PC-3 (cell line): ENCODE measurements at regions not wholly inside any gene's neighbourhood (a gene's known extent, or its start where the extent isn't known, plus 50 kb on each side); places are given as distances from the start of the nearest gene placed in this dataset.
"Not testable (repeated sequence)": the region's sequence is repeated elsewhere in the genome, so short reads cannot be mapped to it uniquely, and the experiment has no call there.

Source experiments
- ATAC-seq: fragments of 200-7000 bp; cut with Tn5 transposase; 2 replicates; pipeline ENCODE4 v1.9.1; 2020; ENCODE audit warnings: mild to moderate bottlenecking, moderate library complexity
- BruUV-seq: library from RNA; stranded (reverse); fragments of 400-500 nt; replicated peaks from 2 replicates; lab custom pipeline; 2021; lab: Mats Ljungman, UMichigan
- CTCF ChIA-PET: fragments of 300-600 bp; sonication (Branson Sonifier 250); formaldehyde crosslinking; loops from one replicate; lab custom pipeline; 2022; ENCODE audit warnings: antibody characterized with exemption; lab: Charles Lee
- POLR2A ChIA-PET: fragments of 300-600 bp; sonication (Branson Sonifier 250); formaldehyde crosslinking; loops from one replicate; lab custom pipeline; 2022; ENCODE audit warnings: antibody characterized with exemption; ENCODE audit not compliant: unreplicated experiment; lab: Charles Lee
- DNase-seq: peaks from one replicate; pipeline ENCODE4 v3.0.0-alpha.2; 2015
- H2AFZ ChIP-seq: fragments of 300-600 bp; sonication (generic); 2 replicates; pipeline ENCODE4 v1.6.0; 2016; ENCODE audit warnings: antibody characterized with exemption, low read length
- H3F3A ChIP-seq: fragments of 300-600 bp; sonication (generic); one replicate; pipeline ENCODE4 v1.6.0; 2017; ENCODE audit warnings: antibody characterized with exemption, low read length, control low read depth, mild to moderate bottlenecking; ENCODE audit not compliant: unreplicated experiment
- H3K27ac ChIP-seq: fragments of 300-600 bp; sonication (generic); 2 replicates; pipeline ENCODE4 v1.5.1; 2016; ENCODE audit warnings: mild to moderate bottlenecking, low read length
- H3K27me3 ChIP-seq: fragments of 300-600 bp; sonication (generic); 2 replicates; pipeline ENCODE4 v1.6.1; 2016; ENCODE audit warnings: low read length, mixed read lengths
- H3K36me3 ChIP-seq: fragments of 300-600 bp; sonication (generic); 2 replicates; pipeline ENCODE4 v1.6.1; 2016; ENCODE audit warnings: low read depth, mixed run types, low read length, mixed read lengths
- H3K4me1 ChIP-seq: fragments of 300-600 bp; sonication (generic); 2 replicates; pipeline ENCODE4 v1.5.1; 2016; ENCODE audit warnings: low read length; ENCODE audit not compliant: insufficient read depth
- H3K4me2 ChIP-seq: fragments of 300-600 bp; sonication (generic); 2 replicates; pipeline ENCODE4 v1.6.0; 2016; ENCODE audit warnings: low read length
- H3K4me3 ChIP-seq: fragments of 300-600 bp; sonication (generic); 2 replicates; pipeline ENCODE4 v1.5.1; 2016; ENCODE audit warnings: mild to moderate bottlenecking, low read length, mixed read lengths
- H3K79me2 ChIP-seq: fragments of 300-600 bp; sonication (generic); 2 replicates; pipeline ENCODE4 v1.6.1; 2017; ENCODE audit warnings: low read length, mixed read lengths
- H3K9ac ChIP-seq: fragments of 300-600 bp; sonication (generic); 2 replicates; pipeline ENCODE4 v1.6.0; 2016; ENCODE audit warnings: mild to moderate bottlenecking, low read length
- H3K9me2 ChIP-seq: fragments of 300-600 bp; sonication (generic); replicated peaks from 2 replicates; pipeline ENCODE4 v1.6.1; 2016; ENCODE audit warnings: mixed run types, low read length, mixed read lengths
- H3K9me3 ChIP-seq: fragments of 300-600 bp; sonication (generic); 2 replicates; pipeline ENCODE4 v1.6.1; 2016; ENCODE audit warnings: low read length, mixed read lengths
- H4K20me1 ChIP-seq: fragments of 300-600 bp; sonication (generic); 2 replicates; pipeline ENCODE4 v1.6.1; 2016; ENCODE audit warnings: low read length, mixed read lengths
- EZH2 ChIP-seq: fragments of 300-600 bp; sonication (generic); IDR thresholded peaks from one replicate; pipeline ENCODE4 v1.6.1; 2017; ENCODE audit warnings: antibody characterized with exemption, mild to moderate bottlenecking, low read length; ENCODE audit not compliant: unreplicated experiment
- EZH2phosphoT487 ChIP-seq: fragments of 300-600 bp; sonication (generic); IDR thresholded peaks from 2 replicates; pipeline ENCODE4 v1.6.1; 2018; ENCODE audit warnings: mild to moderate bottlenecking, antibody characterized with exemption, low read length, borderline replicate concordance
- intact Hi-C: fragments of 100-400 bp; cut with micrococcal nuclease; formaldehyde crosslinking; loops from 2 replicates; pipeline ENCODE4 v1.9.0; 2023
- TF ChIP-seq, protein P1 (sequence below): fragments of 300-600 bp; sonication (generic); conservative IDR thresholded peaks from 2 replicates; pipeline ENCODE4 v1.5.1; 2017; ENCODE audit warnings: antibody characterized with exemption, low read depth, mild to moderate bottlenecking, low read length

DNA sequence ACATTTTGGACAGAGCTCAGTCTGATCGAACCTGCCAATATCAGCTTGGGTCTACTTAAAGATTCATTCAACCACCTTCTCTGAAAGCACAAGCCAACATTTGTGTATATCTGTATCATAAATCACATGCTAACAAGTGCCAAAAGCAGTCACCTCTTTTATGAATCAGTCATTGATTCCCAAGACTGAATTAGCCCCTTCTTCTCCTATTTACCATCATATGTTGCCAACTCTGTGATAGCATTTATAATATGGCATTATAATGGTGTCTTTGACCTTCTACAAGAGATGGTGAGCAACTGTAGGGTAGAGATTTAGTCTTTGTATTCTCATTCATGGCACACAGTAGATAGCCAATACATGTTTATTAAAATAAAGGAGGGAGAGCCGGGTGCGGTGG is 61.4 kb downstream of the DDX53 start:
- ATAC-seq (no peak), DNase-seq (no peak)
- no peak overlapping the region for H3K4me3 ChIP-seq
- BruUV-seq, result no TSS peak
- H2AFZ ChIP-seq, result no peak overlapping the region
- H3K9me3 ChIP-seq, result no peaks in the 10 kb centered on the region
- H3K9me2 ChIP-seq, result no peaks in the 10 kb centered on the region
- H3F3A ChIP-seq, result no peaks in the 10 kb centered on the region
- CTCF ChIA-PET, result no interaction called here
- H3K27me3 ChIP-seq, result no peaks in the 10 kb centered on the region
- TF ChIP-seq EZH2phosphoT487, result no peak
- TF ChIP-seq EZH2, result no peak
- TF ChIP-seq, protein P1, sequence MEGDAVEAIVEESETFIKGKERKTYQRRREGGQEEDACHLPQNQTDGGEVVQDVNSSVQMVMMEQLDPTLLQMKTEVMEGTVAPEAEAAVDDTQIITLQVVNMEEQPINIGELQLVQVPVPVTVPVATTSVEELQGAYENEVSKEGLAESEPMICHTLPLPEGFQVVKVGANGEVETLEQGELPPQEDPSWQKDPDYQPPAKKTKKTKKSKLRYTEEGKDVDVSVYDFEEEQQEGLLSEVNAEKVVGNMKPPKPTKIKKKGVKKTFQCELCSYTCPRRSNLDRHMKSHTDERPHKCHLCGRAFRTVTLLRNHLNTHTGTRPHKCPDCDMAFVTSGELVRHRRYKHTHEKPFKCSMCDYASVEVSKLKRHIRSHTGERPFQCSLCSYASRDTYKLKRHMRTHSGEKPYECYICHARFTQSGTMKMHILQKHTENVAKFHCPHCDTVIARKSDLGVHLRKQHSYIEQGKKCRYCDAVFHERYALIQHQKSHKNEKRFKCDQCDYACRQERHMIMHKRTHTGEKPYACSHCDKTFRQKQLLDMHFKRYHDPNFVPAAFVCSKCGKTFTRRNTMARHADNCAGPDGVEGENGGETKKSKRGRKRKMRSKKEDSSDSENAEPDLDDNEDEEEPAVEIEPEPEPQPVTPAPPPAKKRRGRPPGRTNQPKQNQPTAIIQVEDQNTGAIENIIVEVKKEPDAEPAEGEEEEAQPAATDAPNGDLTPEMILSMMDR, result no peak
- no peak overlapping the region for H3K27ac ChIP-seq
- peaks cover 8% of the 10 kb centered on the region; the same call in 1 of the 2 replicates for H3K4me1 ChIP-seq
- POLR2A ChIA-PET, result no interaction called here
- no peaks in the 10 kb centered on the region for H4K20me1 ChIP-seq
- no peak overlapping the region for H3K4me2 ChIP-seq
- no peak overlapping the region for H3K9ac ChIP-seq
- no peaks in the 10 kb centered on the region for H3K79me2 ChIP-seq
- H3K36me3 ChIP-seq, result no peaks in the 10 kb centered on the region
- intact Hi-C loops, result no loop called here

DNA sequence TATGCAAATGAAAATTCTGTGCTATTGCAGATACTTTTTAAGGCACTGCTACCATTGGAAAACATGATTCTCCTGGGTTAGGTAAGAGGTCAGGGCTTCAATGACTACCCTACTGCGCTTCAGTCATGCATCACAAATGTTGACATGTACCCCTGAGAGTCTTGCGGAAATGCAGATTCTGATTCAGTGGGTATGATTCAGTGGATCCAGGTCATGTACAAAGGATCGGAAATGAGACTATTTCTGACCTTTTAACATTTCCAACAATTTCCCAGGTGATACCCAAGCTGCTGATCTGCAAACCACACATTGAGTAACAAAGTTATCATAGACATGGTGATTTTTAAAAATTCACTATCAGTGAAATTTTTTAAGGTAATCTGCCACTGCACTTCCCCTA is 62.6 kb downstream of the DDX53 start:
- POLR2A ChIA-PET, result no interaction called here
- H3K4me2 ChIP-seq, result no peak overlapping the region
- no peaks in the 10 kb centered on the region for H4K20me1 ChIP-seq
- ATAC-seq (peak; percentile 18; the same call in 1 of the 2 replicates), DNase-seq (peak; percentile 36)
- H3K9ac ChIP-seq, result no peak overlapping the region
- CTCF ChIA-PET, result no interaction called here
- TF ChIP-seq EZH2, result no peak
- no peak for TF ChIP-seq EZH2phosphoT487
- TF ChIP-seq, protein P1, result no peak
- no peaks in the 10 kb centered on the region for H3K27me3 ChIP-seq
- intact Hi-C loops, result no loop called here
- H2AFZ ChIP-seq, result no peak overlapping the region
- no peaks in the 10 kb centered on the region for H3K36me3 ChIP-seq
- H3K4me1 ChIP-seq, result peaks cover 8% of the 10 kb centered on the region; the same call in 1 of the 2 replicates
- H3K4me3 ChIP-seq, result no peak overlapping the region
- H3K9me3 ChIP-seq, result no peaks in the 10 kb centered on the region
- no peaks in the 10 kb centered on the region for H3K79me2 ChIP-seq
- no peaks in the 10 kb centered on the region for H3F3A ChIP-seq
- no peak overlapping the region for H3K27ac ChIP-seq
- H3K9me2 ChIP-seq, result no peaks in the 10 kb centered on the region
- no TSS peak for BruUV-seq

DNA sequence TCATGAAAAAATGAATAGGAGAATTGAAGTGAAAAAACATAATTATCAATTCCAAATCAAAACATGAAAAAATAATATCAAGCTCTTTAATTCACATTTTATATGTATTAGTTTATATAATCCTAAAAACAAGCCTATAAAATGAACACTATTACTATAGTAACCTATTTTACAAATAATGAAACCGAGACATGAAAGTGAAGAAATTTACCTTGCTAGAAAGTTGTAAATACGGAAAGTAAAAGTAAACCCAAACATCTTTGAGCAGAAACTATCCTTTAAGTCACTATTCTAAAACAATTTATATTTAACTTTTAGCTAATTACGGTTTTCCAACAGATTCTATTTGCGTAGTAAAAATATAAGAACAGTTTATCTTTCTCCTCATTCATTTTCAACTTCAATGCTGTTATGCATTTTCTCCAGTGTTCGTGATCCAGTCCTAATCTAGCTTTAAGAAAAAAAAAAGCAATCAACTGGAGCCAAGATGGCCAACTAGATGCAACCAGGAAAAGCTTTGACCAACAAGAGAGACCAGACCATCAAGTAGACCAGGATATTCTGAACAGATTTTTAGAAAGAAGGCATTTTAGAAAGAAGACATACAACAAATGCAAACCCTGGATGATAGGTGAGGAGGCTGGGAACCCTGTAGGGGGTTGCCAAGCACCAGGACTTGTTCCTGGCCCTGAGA is 67.0 kb downstream of the DDX53 start:
- Histone ChIP-seq H3K4me3 (no peak overlapping the region), H3K4me2 (no peak overlapping the region), H3K27ac (no peak overlapping the region), H3K27me3 (no peaks in the 10 kb centered on the region), H3K79me2 (no peaks in the 10 kb centered on the region), H3K36me3 (no peaks in the 10 kb centered on the region), H3K9me3 (no peaks in the 10 kb centered on the region), H3K4me1 (peaks cover 8% of the 10 kb centered on the region; the same call in 1 of the 2 replicates), H4K20me1 (no peaks in the 10 kb centered on the region), H3K9ac (no peak overlapping the region), H2AFZ (no peak overlapping the region), H3F3A (no peaks in the 10 kb centered on the region), H3K9me2 (no peaks in the 10 kb centered on the region)
- TF ChIP-seq EZH2 (no peak), EZH2phosphoT487 (no peak)
- TF ChIP-seq, protein P1, result no peak
- ATAC-seq, result no peak
- intact Hi-C loops, result no loop called here
- no TSS peak for BruUV-seq
- no peak for DNase-seq
- ChIA-PET POLR2A (interaction anchor here (0.6 kb wide), 1 partner anchor 10 kb away, joined by 4 read pairs; no protein-coding TSS in a partner anchor), CTCF (no interaction called here)

- ATAC-seq, CTCF ChIA-PET: not testable (repeated sequence)
Measured at GRCh38 chrX:23075461-23075860, 75.7 kb downstream of the DDX53 start.

More at GRCh38 chrX:23075461-23075860, 75.7 kb downstream of the DDX53 start:
- H3K9me3 ChIP-seq, H3K27me3 ChIP-seq, H3K4me1 ChIP-seq, H3K36me3 ChIP-seq, H2AFZ ChIP-seq, H3K79me2 ChIP-seq, H3K4me2 ChIP-seq, H3K4me3 ChIP-seq, H3K9ac ChIP-seq, intact Hi-C loops, DNase-seq, BruUV-seq, H4K20me1 ChIP-seq, POLR2A ChIA-PET, H3K9me2 ChIP-seq, H3K27ac ChIP-seq, H3F3A ChIP-seq: not testable (repeated sequence)
